HUES6 (cell line): ENCODE measurements at regions not wholly inside any gene's neighbourhood (a gene's known extent, or its start where the extent isn't known, plus 50 kb on each side); places are given as distances from the start of the nearest gene placed in this dataset.

ENCODE experiments used
- H3K27ac ChIP-seq: 2 replicates; pipeline ENCODE4 v1.7.0; 2013; ENCODE audit warnings: low read depth, mild to moderate bottlenecking, low read length, inconsistent platforms
- H3K27me3 ChIP-seq: 2 replicates; pipeline ENCODE4 v1.6.1; 2013; ENCODE audit warnings: low read length; ENCODE audit not compliant: control insufficient read depth, insufficient read depth
- H3K36me3 ChIP-seq: 2 replicates; pipeline ENCODE4 v1.6.1; 2013; ENCODE audit warnings: low read length; ENCODE audit not compliant: control insufficient read depth, insufficient read depth
- H3K4me1 ChIP-seq: 2 replicates; pipeline ENCODE4 v1.6.1; 2013; ENCODE audit warnings: low read length; ENCODE audit not compliant: control insufficient read depth, insufficient read depth
- H3K4me3 ChIP-seq: 2 replicates; pipeline ENCODE4 v1.5.1; 2013; ENCODE audit warnings: low read depth, low read length
- H3K9ac ChIP-seq: one replicate; pipeline ENCODE4 v1.6.1; 2013; ENCODE audit warnings: mild to moderate bottlenecking, low read length
- H3K9me3 ChIP-seq: 2 replicates; pipeline ENCODE4 v1.6.1; 2013; ENCODE audit warnings: low read depth, low read length; ENCODE audit not compliant: control insufficient read depth, insufficient read depth

GRCh38 chr12:115426732-115427131, 742.8 kb upstream of the TBX3 start:
- Histone ChIP-seq H3K4me3 (no peak overlapping the region), H3K27me3 (no peaks in the 10 kb centered on the region), H3K9me3 (no peaks in the 10 kb centered on the region), H3K9ac (no peak overlapping the region), H3K4me1 (peaks cover 8% of the 10 kb centered on the region; the same call in 1 of the 2 replicates), H3K36me3 (no peaks in the 10 kb centered on the region), H3K27ac (no peak overlapping the region)

DNA sequence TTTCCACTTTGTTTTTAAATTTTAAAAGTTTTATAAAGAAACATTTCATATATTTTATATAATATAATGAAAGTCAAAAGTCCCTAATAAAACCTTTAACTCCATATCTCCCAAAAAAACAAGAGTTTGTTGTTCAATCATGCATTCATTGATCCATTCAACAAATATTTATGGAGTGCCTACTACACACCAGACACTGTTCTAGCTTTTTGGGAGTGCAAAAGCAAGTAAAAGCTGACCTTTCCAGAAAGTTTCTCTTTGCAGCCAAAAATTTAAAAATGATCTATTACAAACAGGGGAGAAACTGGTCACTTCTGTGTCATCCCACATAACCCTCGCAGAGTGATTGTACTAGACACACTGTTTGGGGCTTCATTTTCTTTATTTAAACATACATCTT, 740.0 kb upstream of the TBX3 start:
- H3K36me3 ChIP-seq = no peaks in the 10 kb centered on the region
- H3K27ac ChIP-seq = no peak overlapping the region
- H3K27me3 ChIP-seq = no peaks in the 10 kb centered on the region
- no peak overlapping the region for H3K9ac ChIP-seq
- H3K4me3 ChIP-seq = no peak overlapping the region
- no peaks in the 10 kb centered on the region for H3K9me3 ChIP-seq
- H3K4me1 ChIP-seq = peaks cover 8% of the 10 kb centered on the region; the same call in 1 of the 2 replicates

- Histone ChIP-seq H3K4me1 (peaks cover 8% of the 10 kb centered on the region; the same call in 1 of the 2 replicates), H3K27me3 (no peaks in the 10 kb centered on the region), H3K9ac (no peak overlapping the region), H3K36me3 (no peaks in the 10 kb centered on the region), H3K27ac (no peak overlapping the region), H3K4me3 (no peak overlapping the region), H3K9me3 (no peaks in the 10 kb centered on the region)
Observed at GRCh38 chr12:115423546-115423987, 739.6 kb upstream of the TBX3 start.

DNA sequence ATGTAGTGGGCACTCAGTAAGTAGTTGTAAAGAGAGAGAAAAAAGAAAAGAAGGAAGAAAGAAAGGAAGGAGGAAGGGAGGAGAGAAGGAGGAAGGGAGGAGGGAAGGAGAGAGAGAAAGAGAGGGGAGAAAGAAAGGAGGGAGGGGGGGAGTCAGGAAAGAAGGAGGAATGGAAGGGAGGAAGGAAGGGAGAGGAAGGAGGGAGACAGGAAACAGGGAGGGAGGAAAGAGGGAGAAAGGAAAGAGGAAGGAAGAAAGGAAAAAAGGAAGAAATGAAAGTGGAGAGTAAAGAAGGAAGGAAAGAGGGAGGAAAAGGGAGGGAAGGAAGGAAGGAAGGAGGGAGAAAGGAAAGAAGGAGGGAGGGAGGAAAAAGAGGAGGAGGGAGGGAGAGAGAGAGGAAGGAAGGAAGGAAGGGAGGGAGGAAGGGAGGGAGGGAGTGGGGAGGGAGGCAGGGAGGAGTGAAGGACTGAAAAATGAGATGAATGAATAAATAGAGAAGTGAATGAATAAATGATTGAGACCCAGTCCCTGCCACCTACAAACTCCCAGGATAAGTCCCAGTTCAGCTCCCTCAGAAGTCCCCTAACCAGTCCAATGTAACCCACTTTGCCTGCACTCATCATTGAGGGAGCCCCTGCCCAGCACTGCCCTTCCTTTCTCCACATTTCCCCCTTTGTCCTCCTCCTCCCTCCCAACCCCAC, 739.0 kb upstream of the TBX3 start:
- Histone ChIP-seq H3K36me3 (no peaks in the 10 kb centered on the region), H3K4me1 (peaks cover 8% of the 10 kb centered on the region; the same call in 1 of the 2 replicates), H3K9me3 (no peaks in the 10 kb centered on the region), H3K4me3 (no peak overlapping the region), H3K9ac (no peak overlapping the region), H3K27ac (no peak overlapping the region), H3K27me3 (no peaks in the 10 kb centered on the region)

GRCh38 chr12:115421796-115422709, 738.1 kb upstream of the TBX3 start:
- Histone ChIP-seq H3K4me3 (no peak overlapping the region), H3K36me3 (no peaks in the 10 kb centered on the region)

DNA sequence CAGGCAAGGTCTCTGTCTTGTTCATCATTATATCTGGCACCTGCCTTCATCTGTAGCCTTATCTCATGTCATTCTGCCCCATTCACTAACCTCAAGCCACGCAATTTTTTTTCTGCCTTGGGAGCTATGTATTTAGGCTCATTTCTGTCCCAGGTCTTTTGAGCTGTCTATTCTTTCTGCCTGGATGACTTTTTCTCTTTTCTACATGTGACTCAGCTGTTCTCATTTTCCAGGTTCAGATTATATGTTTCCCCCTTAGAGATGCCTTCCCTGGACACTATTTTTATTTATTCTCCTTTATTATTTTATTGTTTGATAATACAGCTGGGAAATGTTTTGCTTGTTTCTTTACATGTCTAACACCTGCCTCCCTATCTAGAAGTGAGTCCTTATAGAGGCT, 737.4 kb upstream of the TBX3 start:
- Histone ChIP-seq H3K36me3 (no peaks in the 10 kb centered on the region), H3K9ac (no peak overlapping the region), H3K4me1 (peaks cover 8% of the 10 kb centered on the region; the same call in 1 of the 2 replicates), H3K4me3 (no peak overlapping the region), H3K27me3 (no peaks in the 10 kb centered on the region), H3K27ac (no peak overlapping the region), H3K9me3 (0 out of 2 replicates have a peak, but pooled peaks cover 7% of the 10 kb centered on the region)

More at GRCh38 chr12:115421796-115422709, 738.1 kb upstream of the TBX3 start:
- Histone ChIP-seq H3K9ac (no peak overlapping the region), H3K9me3 (0 out of 2 replicates have a peak, but pooled peaks cover 2% of the 10 kb centered on the region), H3K27me3 (no peaks in the 10 kb centered on the region), H3K27ac (no peak overlapping the region), H3K4me1 (peaks cover 8% of the 10 kb centered on the region; the same call in 1 of the 2 replicates)

DNA sequence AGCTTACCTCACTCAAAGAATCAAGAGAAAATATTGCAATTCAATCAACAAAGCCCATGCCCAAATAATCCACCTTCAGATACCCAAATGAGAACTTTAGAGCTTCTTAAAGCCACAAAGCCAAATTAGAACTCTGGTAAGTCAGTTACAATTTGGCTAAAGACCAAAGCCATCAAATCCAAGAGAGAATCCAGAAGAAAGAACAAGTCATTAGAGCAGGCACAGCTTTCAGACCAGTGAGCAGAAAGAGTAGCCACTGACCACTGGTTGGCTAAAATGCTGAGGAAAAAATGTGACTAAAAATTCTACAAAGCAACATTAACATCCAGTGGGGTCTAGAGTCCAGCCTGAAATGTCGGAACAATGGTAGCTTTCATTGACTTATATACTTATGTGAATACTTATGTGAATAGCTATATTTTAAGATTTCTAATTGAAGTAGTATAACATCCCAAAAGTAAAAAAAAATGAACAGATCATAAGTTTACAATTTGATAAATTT, 735.2 kb upstream of the TBX3 start:
- Histone ChIP-seq H3K36me3 (no peaks in the 10 kb centered on the region), H3K27me3 (no peaks in the 10 kb centered on the region), H3K9ac (no peak overlapping the region), H3K9me3 (0 out of 2 replicates have a peak, but pooled peaks cover 7% of the 10 kb centered on the region), H3K4me3 (no peak overlapping the region), H3K27ac (no peak overlapping the region), H3K4me1 (peaks cover 8% of the 10 kb centered on the region; the same call in 1 of the 2 replicates)

DNA sequence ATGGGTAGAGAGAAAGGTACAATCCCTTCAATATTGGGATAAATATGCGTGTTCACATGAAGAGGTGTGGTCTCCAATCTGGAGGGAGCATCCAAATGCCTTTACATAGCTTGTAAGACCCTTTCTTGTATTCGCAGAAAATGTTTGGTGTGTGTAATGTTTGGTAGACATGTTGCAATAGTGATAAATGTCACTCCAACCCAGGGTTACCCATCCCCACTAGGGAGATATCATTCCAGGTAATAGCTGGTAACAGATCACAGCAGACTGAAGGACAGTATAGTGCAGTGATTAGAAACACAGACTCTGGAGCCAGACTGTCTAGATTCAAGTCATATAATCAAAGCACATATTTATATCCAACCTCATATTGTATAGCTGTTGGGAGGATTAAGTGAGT, 733.6 kb upstream of the TBX3 start:
- peaks cover 3% of the 10 kb centered on the region; the same call in 1 of the 2 replicates for H3K4me1 ChIP-seq
- no peaks in the 10 kb centered on the region for H3K36me3 ChIP-seq
- no peak overlapping the region for H3K27ac ChIP-seq
- H3K9me3 ChIP-seq = 0 out of 2 replicates have a peak, but pooled peaks cover 7% of the 10 kb centered on the region
- no peak overlapping the region for H3K4me3 ChIP-seq
- H3K9ac ChIP-seq = no peak overlapping the region
- H3K27me3 ChIP-seq = no peaks in the 10 kb centered on the region

DNA sequence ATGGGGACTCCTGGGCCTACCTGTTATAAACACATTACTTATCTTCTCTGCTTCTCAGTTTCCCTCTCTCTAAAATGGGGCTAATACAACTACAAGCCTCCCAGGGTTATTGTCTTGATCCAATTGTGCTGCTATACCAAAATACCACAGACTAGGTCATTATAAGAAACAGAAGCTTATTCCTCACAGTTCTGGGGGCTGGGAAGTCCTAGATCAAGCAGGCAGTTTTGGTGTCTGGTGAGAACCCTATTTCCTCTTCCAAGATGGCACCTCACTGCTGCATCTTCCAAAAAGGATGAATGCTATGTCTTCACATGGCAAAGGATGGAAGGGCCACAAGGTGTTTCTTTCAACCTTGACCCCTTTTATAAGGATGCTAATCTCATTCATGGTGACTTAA, 732.9 kb upstream of the TBX3 start:
- H3K4me1 ChIP-seq = peaks cover 6% of the 10 kb centered on the region
- no peak overlapping the region for H3K4me3 ChIP-seq
- no peak overlapping the region for H3K27ac ChIP-seq
- H3K27me3 ChIP-seq = no peaks in the 10 kb centered on the region
- H3K9ac ChIP-seq = no peak overlapping the region
- H3K36me3 ChIP-seq = no peaks in the 10 kb centered on the region
- H3K9me3 ChIP-seq = 0 out of 2 replicates have a peak, but pooled peaks cover 7% of the 10 kb centered on the region

DNA sequence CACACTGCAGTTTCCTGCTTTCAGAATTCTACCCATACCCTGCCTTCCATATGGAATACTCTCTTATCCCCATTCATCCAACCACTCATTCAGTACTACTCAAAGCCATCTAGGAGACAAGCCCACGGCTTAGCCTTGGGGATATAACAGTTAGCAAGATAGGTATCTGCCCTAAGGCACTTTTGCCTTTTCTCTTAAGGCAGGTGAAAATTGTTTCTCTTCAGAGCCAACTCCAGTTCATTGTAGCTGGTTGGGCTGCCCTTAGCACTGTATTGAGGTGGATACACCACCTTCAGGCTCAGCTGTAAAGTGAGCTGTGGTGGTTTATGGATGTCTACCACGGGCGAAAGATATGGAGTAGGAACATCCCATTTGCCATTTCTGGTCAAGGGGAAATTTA, 729.7 kb upstream of the TBX3 start:
- H3K27ac ChIP-seq = no peak overlapping the region
- H3K36me3 ChIP-seq = no peaks in the 10 kb centered on the region
- H3K9me3 ChIP-seq = 0 out of 2 replicates have a peak, but pooled peaks cover 7% of the 10 kb centered on the region
- peaks cover 20% of the 10 kb centered on the region for H3K4me1 ChIP-seq
- no peak overlapping the region for H3K4me3 ChIP-seq
- no peak overlapping the region for H3K9ac ChIP-seq
- no peaks in the 10 kb centered on the region for H3K27me3 ChIP-seq
